ENCODE measurements at regions not wholly inside any gene's neighbourhood (a gene's known extent, or its start where the extent isn't known, plus 50 kb on each side); places are given as distances from the start of the nearest gene placed in this dataset.
A peak's percentile ranks its signal among the peaks of the same experiment; 100 is the strongest.

GRCh38 chr13:106129993-106130392, 405.5 kb downstream of the EFNB2 start:
- peak overlapping the region; percentile 88 for H3K27ac ChIP-seq (ENCODE audit: low read length)
- peak; percentile 46 for ATAC-seq
- peak overlapping the region; percentile 46 for H3K4me2 ChIP-seq (ENCODE audit: low read length)
- H3F3A ChIP-seq (ENCODE audit: low read length, unreplicated experiment), result no peaks in the 10 kb centered on the region
- no peaks in the 10 kb centered on the region for H4K20me1 ChIP-seq (ENCODE audit: low read length)
- peaks cover 41% of the 10 kb centered on the region for H3K4me1 ChIP-seq (ENCODE audit: insufficient read depth, low read length)
- CTCF ChIA-PET, result interaction anchor here (0.7 kb wide), 1 partner anchor 358 kb away, joined by 3 read pairs; no protein-coding TSS in a partner anchor
- no peaks in the 10 kb centered on the region for H3K36me3 ChIP-seq (ENCODE audit: low read depth, low read length)
- POLR2A ChIA-PET (ENCODE audit: unreplicated experiment), result interaction anchor here (0.6 kb wide), 1 partner anchor 1351 kb away, joined by 19 read pairs; no protein-coding TSS in a partner anchor
- H3K9me2 ChIP-seq (replicated peaks; ENCODE audit: low read length), result no peaks in the 10 kb centered on the region
- TF ChIP-seq EZH2 (IDR thresholded peaks at IDR 0.05; ENCODE audit: low read length, unreplicated experiment) (no peak), CTCF (conservative IDR thresholded peaks at IDR 0.05; ENCODE audit: low read depth, low read length) (no peak), EZH2phosphoT487 (IDR thresholded peaks at IDR 0.05; ENCODE audit: borderline replicate concordance, low read length) (no peak)
- H3K79me2 ChIP-seq (ENCODE audit: low read length), result no peaks in the 10 kb centered on the region
- H3K9me3 ChIP-seq (ENCODE audit: low read length), result no peaks in the 10 kb centered on the region
- no peak overlapping the region for H2AFZ ChIP-seq (ENCODE audit: low read length)
- no TSS peak for BruUV-seq (replicated peaks)
- H3K4me3 ChIP-seq (ENCODE audit: low read length), result no peak overlapping the region
- peak overlapping the region; percentile 43 for H3K9ac ChIP-seq (ENCODE audit: low read length)
- no peaks in the 10 kb centered on the region for H3K27me3 ChIP-seq (ENCODE audit: low read length)
- intact Hi-C loops (cut with micrococcal nuclease), result loop anchor here (1.0 to 10.0 kb wide), 6 partner anchors 26 to 403 kb away; no protein-coding TSS in a partner anchor
- DNase-seq, result peak; percentile 38

- intact Hi-C loops (cut with micrococcal nuclease), result loop anchor here (1.0 to 2.0 kb wide), 5 partner anchors 25 to 404 kb away; no protein-coding TSS in a partner anchor
- DNase-seq, result peak; percentile 88
- Histone ChIP-seq H3K27ac (ENCODE audit: low read length) (peak overlapping the region; percentile 88), H4K20me1 (ENCODE audit: low read length) (no peaks in the 10 kb centered on the region), H3K9me2 (replicated peaks; ENCODE audit: low read length) (no peaks in the 10 kb centered on the region), H3K79me2 (ENCODE audit: low read length) (no peaks in the 10 kb centered on the region), H2AFZ (ENCODE audit: low read length) (no peak overlapping the region), H3K4me3 (ENCODE audit: low read length) (no peak overlapping the region), H3K4me1 (ENCODE audit: insufficient read depth, low read length) (peaks cover 41% of the 10 kb centered on the region), H3K9ac (ENCODE audit: low read length) (peak overlapping the region; percentile 33; the same call in 1 of the 2 replicates), H3K27me3 (ENCODE audit: low read length) (no peaks in the 10 kb centered on the region), H3F3A (ENCODE audit: low read length, unreplicated experiment) (no peaks in the 10 kb centered on the region), H3K36me3 (ENCODE audit: low read depth, low read length) (no peaks in the 10 kb centered on the region), H3K4me2 (ENCODE audit: low read length) (peak overlapping the region; percentile 45), H3K9me3 (ENCODE audit: low read length) (no peaks in the 10 kb centered on the region)
- TF ChIP-seq EZH2phosphoT487 (IDR thresholded peaks at IDR 0.05; ENCODE audit: borderline replicate concordance, low read length), result no peak
- TF ChIP-seq EZH2 (IDR thresholded peaks at IDR 0.05; ENCODE audit: low read length, unreplicated experiment), result no peak
- TF ChIP-seq CTCF (conservative IDR thresholded peaks at IDR 0.05; ENCODE audit: low read depth, low read length), result no peak
- peak; percentile 91 for ATAC-seq
- ChIA-PET POLR2A (ENCODE audit: unreplicated experiment) (no interaction called here), CTCF (no interaction called here)
- no TSS peak for BruUV-seq (replicated peaks)
Measured at GRCh38 chr13:106129273-106129672, 406.2 kb downstream of the EFNB2 start.

- intact Hi-C loops (cut with micrococcal nuclease), result no loop called here
- ChIA-PET CTCF (no interaction called here), POLR2A (ENCODE audit: unreplicated experiment) (no interaction called here)
- Histone ChIP-seq H3K9me3 (ENCODE audit: low read length) (no peaks in the 10 kb centered on the region), H3K4me1 (ENCODE audit: insufficient read depth, low read length) (peaks cover 40% of the 10 kb centered on the region), H3K27me3 (ENCODE audit: low read length) (no peaks in the 10 kb centered on the region), H3K36me3 (ENCODE audit: low read depth, low read length) (no peaks in the 10 kb centered on the region), H3K4me3 (ENCODE audit: low read length) (no peak overlapping the region), H3K9me2 (replicated peaks; ENCODE audit: low read length) (no peaks in the 10 kb centered on the region), H3K9ac (ENCODE audit: low read length) (peak overlapping the region; percentile 66), H3F3A (ENCODE audit: low read length, unreplicated experiment) (no peaks in the 10 kb centered on the region), H4K20me1 (ENCODE audit: low read length) (no peaks in the 10 kb centered on the region), H2AFZ (ENCODE audit: low read length) (no peak overlapping the region), H3K79me2 (ENCODE audit: low read length) (no peaks in the 10 kb centered on the region), H3K4me2 (ENCODE audit: low read length) (peak overlapping the region; percentile 50), H3K27ac (ENCODE audit: low read length) (peak overlapping the region; percentile 92)
- BruUV-seq (replicated peaks), result no TSS peak
- TF ChIP-seq CTCF (conservative IDR thresholded peaks at IDR 0.05; ENCODE audit: low read depth, low read length), result no peak
- TF ChIP-seq EZH2 (IDR thresholded peaks at IDR 0.05; ENCODE audit: low read length, unreplicated experiment), result no peak
- TF ChIP-seq EZH2phosphoT487 (IDR thresholded peaks at IDR 0.05; ENCODE audit: borderline replicate concordance, low read length), result no peak
- no peak for DNase-seq
- no peak for ATAC-seq
Measured at GRCh38 chr13:106122234-106122633, 413.2 kb downstream of the EFNB2 start.
